ENCODE measurements at regions not wholly inside any gene's neighbourhood (a gene's known extent, or its start where the extent isn't known, plus 50 kb on each side); places are given as distances from the start of the nearest gene placed in this dataset.

DNA sequence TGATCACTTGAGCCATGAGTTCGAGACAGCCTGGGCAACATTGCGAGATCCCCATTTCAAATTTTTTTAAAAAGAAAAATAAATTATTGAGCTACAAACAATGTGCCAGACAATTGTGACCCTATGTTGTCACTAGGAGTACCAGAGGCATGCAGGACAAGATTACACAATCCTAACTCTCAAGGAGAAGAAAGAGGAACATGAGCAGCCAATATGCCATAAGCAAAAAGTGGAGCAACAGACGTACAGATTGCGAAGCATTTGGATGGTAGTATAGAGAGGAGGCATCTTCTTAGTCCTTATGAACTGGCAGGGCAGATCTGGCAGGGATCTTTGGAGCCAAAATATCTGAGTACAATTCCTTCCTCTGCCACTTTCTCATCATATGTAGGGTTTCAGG, 156.4 kb downstream of the OR2B2 start:
- Histone ChIP-seq H2AK9ac (replicated peaks; ENCODE audit: low read depth, low read length, poor library complexity) (no peak overlapping the region), H2BK120ac (ENCODE audit: low read depth, low read length) (no peak overlapping the region), H3K18ac (ENCODE audit: low read depth, low read length) (no peak overlapping the region), H3K27ac (ENCODE audit: insufficient read depth, low read length) (no peak overlapping the region), H3K4ac (ENCODE audit: low read depth, low read length) (no peak overlapping the region), H2BK5ac (ENCODE audit: low read depth, low read length, poor library complexity, severe bottlenecking) (no peak overlapping the region), H3K4me1 (ENCODE audit: control insufficient read depth, insufficient read depth, low read length) (no peaks in the 10 kb centered on the region), H2AK5ac (ENCODE audit: low read depth, low read length) (no peak overlapping the region), H2BK15ac (ENCODE audit: low read depth, low read length) (no peak overlapping the region), H3K79me1 (ENCODE audit: low read depth in 1 of 2, low read length in 2 of 2) (no peaks in the 10 kb centered on the region), H3K9ac (ENCODE audit: low read depth, low read length) (no peak overlapping the region), H3K9me1 (ENCODE audit: insufficient read depth, low read length) (no peaks in the 10 kb centered on the region), H3K23ac (ENCODE audit: low read depth, low read length) (no peak overlapping the region), H3K4me3 (ENCODE audit: insufficient read depth, low read depth, low read length) (no peak overlapping the region), H4K5ac (ENCODE audit: low read depth, low read length) (no peak overlapping the region), H3K4me2 (ENCODE audit: low read depth, low read length) (no peak overlapping the region), H4K91ac (ENCODE audit: insufficient read depth, low read depth, low read length) (no peak overlapping the region), H3K27me3 (ENCODE audit: control insufficient read depth, insufficient read depth, low read length) (peaks cover 7% of the 10 kb centered on the region), H4K20me1 (ENCODE audit: insufficient read depth, low read length) (no peaks in the 10 kb centered on the region), H3K36me3 (ENCODE audit: control insufficient read depth, insufficient read depth, low read length) (no peaks in the 10 kb centered on the region), H2AFZ (replicated peaks; ENCODE audit: low read length, poor library complexity) (no peak overlapping the region), H3K56ac (ENCODE audit: extremely low read depth, insufficient read depth, low read length) (no peak overlapping the region), H2BK20ac (ENCODE audit: low read depth, low read length) (no peak overlapping the region), H4K8ac (ENCODE audit: low read depth in 2 of 2, low read length in 2 of 2) (no peak overlapping the region), H3K9me3 (ENCODE audit: control insufficient read depth, insufficient read depth, low read length) (no peaks in the 10 kb centered on the region), H3K14ac (replicated peaks; ENCODE audit: low read depth, low read length) (no peak overlapping the region)
- ChIA-PET CTCF (no interaction called here), POLR2A (ENCODE audit: unreplicated experiment) (interaction anchor here (0.6 kb wide), 1 partner anchor 495 kb away, joined by 5 read pairs; no protein-coding TSS in a partner anchor)
- no peak for TF ChIP-seq FOS (IDR thresholded peaks at IDR 0.05; ENCODE audit: low read depth, low read length)
- no peak for TF ChIP-seq MAZ (IDR thresholded peaks at IDR 0.05; ENCODE audit: borderline replicate concordance, low read depth, low read length)
- TF ChIP-seq RFX5 (IDR thresholded peaks at IDR 0.05; ENCODE audit: low read depth, low read length) = no peak
- TF ChIP-seq BHLHE40 (IDR thresholded peaks at IDR 0.05; ENCODE audit: low read depth, low read length) = no peak
- no peak for TF ChIP-seq CHD1 (IDR thresholded peaks at IDR 0.05; ENCODE audit: low read depth, low read length)
- TF ChIP-seq, protein P1, sequence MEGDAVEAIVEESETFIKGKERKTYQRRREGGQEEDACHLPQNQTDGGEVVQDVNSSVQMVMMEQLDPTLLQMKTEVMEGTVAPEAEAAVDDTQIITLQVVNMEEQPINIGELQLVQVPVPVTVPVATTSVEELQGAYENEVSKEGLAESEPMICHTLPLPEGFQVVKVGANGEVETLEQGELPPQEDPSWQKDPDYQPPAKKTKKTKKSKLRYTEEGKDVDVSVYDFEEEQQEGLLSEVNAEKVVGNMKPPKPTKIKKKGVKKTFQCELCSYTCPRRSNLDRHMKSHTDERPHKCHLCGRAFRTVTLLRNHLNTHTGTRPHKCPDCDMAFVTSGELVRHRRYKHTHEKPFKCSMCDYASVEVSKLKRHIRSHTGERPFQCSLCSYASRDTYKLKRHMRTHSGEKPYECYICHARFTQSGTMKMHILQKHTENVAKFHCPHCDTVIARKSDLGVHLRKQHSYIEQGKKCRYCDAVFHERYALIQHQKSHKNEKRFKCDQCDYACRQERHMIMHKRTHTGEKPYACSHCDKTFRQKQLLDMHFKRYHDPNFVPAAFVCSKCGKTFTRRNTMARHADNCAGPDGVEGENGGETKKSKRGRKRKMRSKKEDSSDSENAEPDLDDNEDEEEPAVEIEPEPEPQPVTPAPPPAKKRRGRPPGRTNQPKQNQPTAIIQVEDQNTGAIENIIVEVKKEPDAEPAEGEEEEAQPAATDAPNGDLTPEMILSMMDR (conservative IDR thresholded peaks at IDR 0.05; ENCODE audit: low read depth, low read length) = no peak
- no peak for ATAC-seq (ENCODE audit: low read depth)
- DNase-seq = no peak
- in situ Hi-C loops (cut with MboI; ENCODE audit: low sequenced_read_pairs) (no loop called here), intact Hi-C loops (cut with micrococcal nuclease) (no loop called here), dilution Hi-C loops (cut with HindIII; ENCODE audit: low sequenced_read_pairs, unreplicated experiment) (no loop called here)
- BruUV-seq (replicated peaks) = no TSS peak
- no CpG with 5 or more reads among the region's 4 CpGs for WGBS, 2 experiments (ENCODE audit: extremely low coverage in 2 of 2, insufficient read length in 1 of 2)

Measured in IMR-90 (cell line).